H1 (cell line): ENCODE measurements at regions not wholly inside any gene's neighbourhood (a gene's known extent, or its start where the extent isn't known, plus 50 kb on each side); places are given as distances from the start of the nearest gene placed in this dataset.

Experiments
- CEBPB ChIP-seq: IDR thresholded peaks from 2 replicates; pipeline ENCODE4 v1.6.1; 2012; ENCODE audit warnings: low read depth, low read length
- SP2 ChIP-seq: IDR thresholded peaks from 2 replicates; pipeline ENCODE4 v1.6.1; 2012; ENCODE audit warnings: mild to moderate bottlenecking, low read length, inconsistent platforms
- TAF1 ChIP-seq: IDR thresholded peaks from 2 replicates; pipeline ENCODE4 v1.6.1; 2011; ENCODE audit warnings: mild to moderate bottlenecking, low read depth, low read length
- TCF12 ChIP-seq: IDR thresholded peaks from 2 replicates; pipeline ENCODE4 v1.6.1; 2011; ENCODE audit warnings: low read depth, mild to moderate bottlenecking, low read length
- ZNF274 ChIP-seq: IDR thresholded peaks from 2 replicates; pipeline ENCODE4 v1.7.0; 2012; ENCODE audit warnings: low read length, borderline replicate concordance; ENCODE audit errors: extremely low read depth
- TF ChIP-seq, protein P1 (sequence below), 3 experiments: IDR thresholded peaks; 1 replicate in 2 of 3; 2 replicates in 1 of 3; pipeline versions ENCODE4 v1.5.1 to v1.6.1; 2011; ENCODE audit warnings: low read length in 3 of 3, mild to moderate bottlenecking in 3 of 3, inconsistent platforms in 2 of 3, low read depth in 1 of 3, moderate library complexity in 1 of 3; ENCODE audit not compliant: insufficient read depth in 1 of 3; ENCODE audit errors: control extremely low read depth in 1 of 3

DNA sequence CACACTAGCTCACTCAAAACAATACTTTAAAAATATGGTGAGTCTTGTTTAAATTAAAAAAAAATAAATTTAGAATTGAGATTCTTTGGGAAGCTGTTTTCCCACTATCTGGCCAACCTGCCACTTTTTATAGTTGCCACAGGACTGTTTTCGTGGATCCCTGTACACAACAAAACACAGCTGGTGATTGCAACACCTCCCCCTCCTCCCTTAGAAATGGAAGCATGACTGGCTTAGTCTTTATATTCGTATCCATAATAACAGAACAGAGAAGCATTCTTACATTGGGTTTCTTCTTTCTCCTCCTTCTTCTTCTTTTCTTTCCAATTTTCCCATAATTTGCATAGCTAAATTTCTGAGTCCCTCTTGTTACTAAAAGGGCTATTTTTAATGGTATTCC is 79.5 kb upstream of the GJB6 start:
- TF ChIP-seq TCF12 = no peak
- TF ChIP-seq, protein P1, sequence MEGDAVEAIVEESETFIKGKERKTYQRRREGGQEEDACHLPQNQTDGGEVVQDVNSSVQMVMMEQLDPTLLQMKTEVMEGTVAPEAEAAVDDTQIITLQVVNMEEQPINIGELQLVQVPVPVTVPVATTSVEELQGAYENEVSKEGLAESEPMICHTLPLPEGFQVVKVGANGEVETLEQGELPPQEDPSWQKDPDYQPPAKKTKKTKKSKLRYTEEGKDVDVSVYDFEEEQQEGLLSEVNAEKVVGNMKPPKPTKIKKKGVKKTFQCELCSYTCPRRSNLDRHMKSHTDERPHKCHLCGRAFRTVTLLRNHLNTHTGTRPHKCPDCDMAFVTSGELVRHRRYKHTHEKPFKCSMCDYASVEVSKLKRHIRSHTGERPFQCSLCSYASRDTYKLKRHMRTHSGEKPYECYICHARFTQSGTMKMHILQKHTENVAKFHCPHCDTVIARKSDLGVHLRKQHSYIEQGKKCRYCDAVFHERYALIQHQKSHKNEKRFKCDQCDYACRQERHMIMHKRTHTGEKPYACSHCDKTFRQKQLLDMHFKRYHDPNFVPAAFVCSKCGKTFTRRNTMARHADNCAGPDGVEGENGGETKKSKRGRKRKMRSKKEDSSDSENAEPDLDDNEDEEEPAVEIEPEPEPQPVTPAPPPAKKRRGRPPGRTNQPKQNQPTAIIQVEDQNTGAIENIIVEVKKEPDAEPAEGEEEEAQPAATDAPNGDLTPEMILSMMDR (IDR thresholded peaks at IDR 0.05; ENCODE audit: control extremely low read depth in 1 of 3, insufficient read depth in 1 of 3, low read depth in 1 of 3, low read length in 3 of 3) = no peak
- TF ChIP-seq ZNF274 = no peak
- no peak for TF ChIP-seq TAF1
- 0 out of 2 replicates have a peak, but pooled peaks have one; percentile 9 for TF ChIP-seq CEBPB
- no peak for TF ChIP-seq SP2
